ENCODE measurements at regions not wholly inside any gene's neighbourhood (a gene's known extent, or its start where the extent isn't known, plus 50 kb on each side); places are given as distances from the start of the nearest gene placed in this dataset.

GRCh38 chr12:123078120-123078465 is 72.8 kb downstream of the PITPNM2 start:
- H3K4me3 ChIP-seq (ENCODE audit: control insufficient read depth in 2 of 3, extremely low read depth in 1 of 3, insufficient read depth in 2 of 3, low read depth in 1 of 3, low read length in 3 of 3), result no peak overlapping the region
- FAIRE-seq (no peak), DNase-seq (ENCODE audit: low read depth, low spot score) (no peak)
- H3K27me3 ChIP-seq (ENCODE audit: control insufficient read depth, extremely low read depth, insufficient read depth, low read length), result no peaks in the 10 kb centered on the region
- H3K9me1 ChIP-seq (ENCODE audit: control insufficient read depth, extremely low read depth, insufficient read depth, low read length), result no peaks in the 10 kb centered on the region
- H3K9me3 ChIP-seq (ENCODE audit: control insufficient read depth, low read depth, low read length), result no peaks in the 10 kb centered on the region
- TF ChIP-seq CTCF (optimal IDR thresholded peaks at IDR 0.05 in 1 of 3, IDR thresholded peaks at IDR 0.05 in 1 of 3, conservative IDR thresholded peaks at IDR 0.05 in 1 of 3; ENCODE audit: extremely low read depth in 1 of 3, insufficient read depth in 2 of 3, low read length in 3 of 3) (no peak), EZH2 (IDR thresholded peaks at IDR 0.05; ENCODE audit: low read length) (no peak)
- no peak overlapping the region for H2AFZ ChIP-seq (ENCODE audit: control insufficient read depth, low read length)
- no peaks in the 10 kb centered on the region for H3K36me3 ChIP-seq (ENCODE audit: control insufficient read depth in 2 of 2, extremely low read depth in 1 of 2, insufficient read depth in 2 of 2, low read length in 2 of 2)
- no peak overlapping the region for H3K9ac ChIP-seq (ENCODE audit: control insufficient read depth, extremely low read depth, insufficient read depth, low read length)
- dilution Hi-C loops (cut with MboI; ENCODE audit: extremely low pct_ligation_motif_present, low sequenced_read_pairs), result no loop called here
- peaks cover 20% of the 10 kb centered on the region for H3K4me1 ChIP-seq (ENCODE audit: control insufficient read depth, extremely low read depth, insufficient read depth, low read length)
- no peak overlapping the region for H3K4me2 ChIP-seq (ENCODE audit: control insufficient read depth, extremely low read depth, insufficient read depth, low read depth, low read length)
- peaks cover 8% of the 10 kb centered on the region for H4K20me1 ChIP-seq (ENCODE audit: control insufficient read depth, extremely low read depth, insufficient read depth, low read length)
- no peak overlapping the region for H3K27ac ChIP-seq (ENCODE audit: control insufficient read depth, insufficient read depth, low read length)
- no peaks in the 10 kb centered on the region for H3K79me2 ChIP-seq (ENCODE audit: control insufficient read depth, insufficient read depth, low read length)

- Histone ChIP-seq H3K79me2 (ENCODE audit: control insufficient read depth, insufficient read depth, low read length) (no peaks in the 10 kb centered on the region), H3K9ac (ENCODE audit: control insufficient read depth, extremely low read depth, insufficient read depth, low read length) (no peak overlapping the region), H3K27me3 (ENCODE audit: control insufficient read depth, extremely low read depth, insufficient read depth, low read length) (no peaks in the 10 kb centered on the region), H4K20me1 (ENCODE audit: control insufficient read depth, extremely low read depth, insufficient read depth, low read length) (peaks cover 8% of the 10 kb centered on the region), H3K4me3 (ENCODE audit: control insufficient read depth in 2 of 3, extremely low read depth in 1 of 3, insufficient read depth in 2 of 3, low read depth in 1 of 3, low read length in 3 of 3) (no peak overlapping the region), H3K9me1 (ENCODE audit: control insufficient read depth, extremely low read depth, insufficient read depth, low read length) (no peaks in the 10 kb centered on the region), H3K36me3 (ENCODE audit: control insufficient read depth in 2 of 2, extremely low read depth in 1 of 2, insufficient read depth in 2 of 2, low read length in 2 of 2) (no peaks in the 10 kb centered on the region), H3K9me3 (ENCODE audit: control insufficient read depth, low read depth, low read length) (no peaks in the 10 kb centered on the region), H3K4me2 (ENCODE audit: control insufficient read depth, extremely low read depth, insufficient read depth, low read depth, low read length) (no peak overlapping the region), H3K4me1 (ENCODE audit: control insufficient read depth, extremely low read depth, insufficient read depth, low read length) (peaks cover 20% of the 10 kb centered on the region), H3K27ac (ENCODE audit: control insufficient read depth, insufficient read depth, low read length) (no peak overlapping the region), H2AFZ (ENCODE audit: control insufficient read depth, low read length) (no peak overlapping the region)
- dilution Hi-C loops (cut with MboI; ENCODE audit: extremely low pct_ligation_motif_present, low sequenced_read_pairs), result no loop called here
- FAIRE-seq (no peak), DNase-seq (ENCODE audit: low read depth, low spot score) (no peak)
- TF ChIP-seq CTCF (optimal IDR thresholded peaks at IDR 0.05 in 1 of 3, IDR thresholded peaks at IDR 0.05 in 1 of 3, conservative IDR thresholded peaks at IDR 0.05 in 1 of 3; ENCODE audit: extremely low read depth in 1 of 3, insufficient read depth in 2 of 3, low read length in 3 of 3), result no peak
- TF ChIP-seq EZH2 (IDR thresholded peaks at IDR 0.05; ENCODE audit: low read length), result no peak
Observed at GRCh38 chr12:123077298-123078119, 73.4 kb downstream of the PITPNM2 start.
